Right lung (tissue), 2 donors: ENCODE measurements at regions not wholly inside any gene's neighbourhood (a gene's known extent, or its start where the extent isn't known, plus 50 kb on each side); places are given as distances from the start of the nearest gene placed in this dataset.

Experiments used
- DNase-seq, 2 donors: peaks; one replicate each; pipeline ENCODE4 v3.0.0-alpha.2; 2013

DNA sequence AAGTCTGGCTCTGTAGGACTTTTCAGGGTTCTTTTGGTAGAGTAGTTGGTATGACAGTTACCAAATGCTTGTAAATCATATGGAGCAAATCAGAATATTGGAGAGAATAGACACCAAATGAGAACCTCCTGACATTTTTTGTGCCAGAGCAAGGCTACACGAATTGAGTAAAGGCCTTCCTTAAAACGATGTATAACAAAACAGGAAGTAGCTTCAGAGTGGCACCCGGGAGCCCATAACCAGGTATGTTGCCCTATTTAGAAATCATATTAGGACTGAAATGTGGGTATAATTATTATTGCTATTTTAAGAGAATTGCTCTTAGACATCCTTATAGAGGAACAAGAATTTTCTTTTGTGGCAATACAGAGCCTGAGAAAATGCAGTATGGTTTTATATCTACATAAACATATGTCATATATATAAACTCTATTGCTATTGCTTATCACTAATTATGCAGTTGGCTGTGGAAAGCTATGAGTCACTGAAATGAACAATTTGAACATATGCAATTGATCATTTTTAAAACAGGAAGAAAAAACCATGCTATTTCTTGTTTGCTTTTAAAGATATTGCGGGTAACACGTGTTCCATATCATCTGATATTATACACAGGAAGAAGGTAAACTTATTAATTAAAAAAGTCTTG is 197.4 kb upstream of the MTPN start:
- no peak for DNase-seq

GRCh38 chr7:136173874-136174273 is 196.7 kb upstream of the MTPN start:
- DNase-seq: no peak

GRCh38 chr7:136171233-136171632 is 194.1 kb upstream of the MTPN start:
- no peak for DNase-seq

GRCh38 chr7:136168821-136169220 is 191.7 kb upstream of the MTPN start:
- DNase-seq: no peak

- DNase-seq: no peak
Measured at GRCh38 chr7:136167991-136168390, 190.8 kb upstream of the MTPN start.

DNA sequence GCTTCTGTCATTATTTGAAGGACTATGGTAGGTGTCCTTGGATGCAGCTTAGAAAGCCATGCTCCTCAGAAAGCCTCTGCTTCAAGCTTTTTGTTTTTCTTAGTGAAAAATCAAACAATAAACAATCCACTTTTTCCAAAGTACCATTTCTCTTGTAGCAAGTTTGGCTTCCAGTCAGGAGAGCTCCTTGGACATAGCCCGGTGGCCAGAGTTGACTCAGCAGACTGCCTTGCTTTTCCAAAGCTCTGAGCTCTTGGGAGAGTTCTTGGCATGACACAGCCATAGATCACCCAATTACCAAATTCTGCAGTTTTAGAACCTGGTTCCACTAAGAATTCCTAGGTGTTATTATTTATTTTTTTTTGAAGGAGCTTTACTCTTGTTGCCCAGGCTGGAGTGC is 189.4 kb upstream of the MTPN start:
- DNase-seq: no peak

DNA sequence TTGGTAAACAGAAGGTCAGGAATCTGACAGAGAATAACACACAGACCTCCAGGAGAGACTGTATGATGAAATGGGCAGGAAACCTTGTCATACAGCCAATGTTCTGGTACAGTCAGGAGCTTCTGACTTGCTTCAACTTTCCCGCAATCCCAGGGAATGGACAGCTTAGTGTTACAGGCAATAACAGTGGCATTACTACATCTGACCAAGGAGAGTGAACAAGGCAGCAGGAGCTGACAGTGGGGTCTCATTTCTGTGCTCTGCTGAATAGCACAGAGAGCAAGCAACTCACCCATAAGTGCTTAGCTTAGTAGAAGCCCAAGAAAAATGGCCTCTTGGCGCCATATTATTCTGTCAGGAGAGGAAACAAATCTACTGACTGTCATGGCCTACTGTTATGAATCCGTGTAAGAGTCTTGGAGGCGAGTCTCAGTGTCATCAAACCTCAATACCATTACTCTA is 186.2 kb upstream of the MTPN start:
- DNase-seq: no peak

DNA sequence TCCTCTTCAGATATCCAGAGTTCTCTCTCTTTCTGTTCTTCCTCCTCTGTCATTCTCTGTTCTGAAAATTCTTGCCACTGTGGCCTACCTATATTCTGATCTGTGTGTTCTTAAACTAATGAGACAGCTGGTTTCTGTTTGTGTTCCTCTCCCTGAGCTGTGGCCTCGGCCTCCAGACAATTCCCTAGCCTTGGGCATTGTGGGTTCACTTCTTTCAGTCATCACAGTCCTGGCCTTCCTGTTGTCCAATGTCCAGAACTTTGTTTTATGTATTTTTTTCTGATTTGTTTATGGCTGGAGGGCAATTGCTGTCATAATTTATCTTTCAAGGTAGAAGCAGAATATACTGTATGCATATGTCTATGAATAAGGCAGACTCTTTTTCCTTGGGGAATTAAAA is 173.2 kb upstream of the MTPN start:
- no peak for DNase-seq

DNA sequence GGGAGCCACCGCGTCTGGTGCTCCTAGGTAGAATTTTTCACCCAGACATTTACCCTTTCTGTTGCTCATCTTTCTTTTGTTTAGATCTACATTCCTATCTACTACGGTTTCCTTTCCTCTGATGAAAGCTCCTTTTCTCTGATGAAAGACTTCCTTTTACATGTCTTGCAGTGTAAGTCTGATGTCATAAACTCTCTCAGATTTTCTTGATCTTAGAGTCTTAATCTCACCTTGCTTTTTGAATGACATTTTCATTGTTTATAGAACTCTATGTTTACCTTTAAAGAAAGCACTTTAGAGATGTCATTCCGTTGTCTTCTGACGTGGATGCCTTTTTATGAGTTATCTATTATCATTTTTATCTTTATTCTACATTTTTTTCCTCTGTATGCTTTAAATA is 171.8 kb upstream of the MTPN start:
- DNase-seq: no peak

DNA sequence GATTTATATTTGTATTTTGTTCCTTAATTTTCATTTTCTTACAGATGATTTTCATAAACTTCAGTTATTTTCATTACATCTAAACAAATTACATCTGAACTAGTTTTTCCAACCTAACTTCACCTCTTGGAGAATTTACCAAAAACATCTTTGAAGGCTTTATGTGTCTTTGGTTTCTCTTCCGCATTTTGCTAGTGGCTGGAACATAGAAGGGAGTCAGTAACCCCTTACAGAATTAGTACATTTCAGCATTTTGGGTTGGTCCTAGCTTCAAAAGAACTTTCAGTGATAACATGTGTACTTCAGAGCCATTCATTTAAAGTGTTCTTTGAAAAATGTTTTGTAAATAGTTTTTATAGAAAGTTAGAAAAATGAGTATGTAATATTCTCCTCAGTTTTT is 169.8 kb upstream of the MTPN start:
- DNase-seq: no peak

- DNase-seq: no peak
Measured at GRCh38 chr7:136144182-136144581, 167.0 kb upstream of the MTPN start.

DNA sequence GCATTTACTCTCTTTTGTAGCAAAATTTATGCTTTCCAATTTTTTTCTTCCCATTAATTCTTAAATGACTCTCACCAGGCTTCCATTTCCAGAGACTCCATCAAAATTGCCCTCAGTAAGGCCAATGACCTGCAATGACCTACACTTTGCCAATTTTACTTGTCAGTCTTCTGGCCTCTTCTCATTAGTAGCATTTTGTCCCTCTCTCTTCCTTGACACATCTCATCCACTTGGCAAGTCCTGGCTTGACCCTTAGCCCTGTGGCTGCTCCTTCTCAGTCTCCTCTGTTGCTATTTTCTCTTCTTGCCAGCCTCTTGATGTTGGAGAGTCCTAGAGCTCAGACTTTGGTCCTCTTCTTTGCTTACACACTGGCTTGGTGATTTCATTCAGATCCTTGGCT is 166.1 kb upstream of the MTPN start:
- no peak for DNase-seq

- no peak for DNase-seq
Measured at GRCh38 chr7:136142583-136142982, 165.4 kb upstream of the MTPN start.

- DNase-seq: no peak
Measured at GRCh38 chr7:136140469-136140868, 163.3 kb upstream of the MTPN start.

GRCh38 chr7:136139417-136139816 is 162.3 kb upstream of the MTPN start:
- no peak for DNase-seq

DNA sequence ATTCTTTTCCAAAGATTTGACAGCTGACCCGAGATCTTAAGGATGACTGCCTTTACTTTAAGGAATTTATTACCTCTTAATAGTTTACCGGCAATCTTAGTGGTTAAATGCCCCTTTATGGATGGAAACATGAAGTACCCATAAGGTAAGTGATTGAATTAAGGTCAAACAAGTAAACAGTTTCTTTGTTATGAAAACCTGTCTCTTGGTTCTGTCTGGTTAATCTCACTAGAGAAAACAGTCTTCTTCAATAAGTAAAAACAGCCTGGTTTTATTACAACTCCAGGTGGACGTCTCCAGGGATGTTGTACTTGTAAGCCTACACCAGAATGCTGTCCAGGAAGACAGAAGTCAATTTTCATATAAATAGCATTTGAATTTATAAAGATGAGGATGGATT is 161.8 kb upstream of the MTPN start:
- no peak for DNase-seq

GRCh38 chr7:136136906-136137454 is 159.8 kb upstream of the MTPN start:
- DNase-seq: no peak

GRCh38 chr7:136134503-136134902 is 157.3 kb upstream of the MTPN start:
- DNase-seq: no peak

GRCh38 chr7:136133551-136133950 is 156.4 kb upstream of the MTPN start:
- DNase-seq: no peak

GRCh38 chr7:136131304-136131630 is 154.1 kb upstream of the MTPN start:
- DNase-seq: no peak

DNA sequence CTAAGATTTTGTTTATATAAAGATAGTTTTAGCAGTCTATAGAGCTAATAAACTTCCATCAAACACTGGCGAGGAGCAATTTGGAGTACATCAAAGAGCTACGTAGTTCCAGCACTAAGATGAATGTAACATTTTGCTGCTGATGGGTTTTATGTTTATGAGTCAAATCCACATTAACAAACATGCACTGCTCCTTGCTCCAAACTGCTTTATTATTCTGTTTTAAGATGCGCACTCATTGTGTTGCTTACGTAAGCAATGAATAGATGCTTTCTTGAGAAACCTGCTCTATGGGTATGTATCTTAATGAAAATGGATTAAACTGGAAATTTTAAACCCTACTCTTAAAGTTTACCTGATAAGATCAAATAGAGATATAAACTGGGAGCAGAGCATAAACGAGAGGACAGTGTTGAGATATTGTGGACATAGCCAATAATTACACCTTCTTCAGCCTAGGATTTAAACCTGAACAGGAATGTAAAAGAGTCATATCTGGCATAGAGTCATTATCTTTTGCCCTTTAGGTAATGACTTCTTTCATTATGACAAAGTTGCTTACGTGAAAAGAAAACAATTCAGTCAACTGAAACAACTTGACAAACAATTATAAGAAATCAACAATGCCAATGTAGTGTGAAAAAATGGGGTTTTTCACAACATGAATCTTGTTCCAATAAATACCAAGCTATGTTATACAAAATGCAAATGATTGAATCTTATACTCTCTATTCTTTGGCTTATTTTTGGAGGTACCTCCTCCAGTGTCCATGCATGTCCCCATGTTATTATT is 153.5 kb upstream of the MTPN start:
- no peak for DNase-seq

DNA sequence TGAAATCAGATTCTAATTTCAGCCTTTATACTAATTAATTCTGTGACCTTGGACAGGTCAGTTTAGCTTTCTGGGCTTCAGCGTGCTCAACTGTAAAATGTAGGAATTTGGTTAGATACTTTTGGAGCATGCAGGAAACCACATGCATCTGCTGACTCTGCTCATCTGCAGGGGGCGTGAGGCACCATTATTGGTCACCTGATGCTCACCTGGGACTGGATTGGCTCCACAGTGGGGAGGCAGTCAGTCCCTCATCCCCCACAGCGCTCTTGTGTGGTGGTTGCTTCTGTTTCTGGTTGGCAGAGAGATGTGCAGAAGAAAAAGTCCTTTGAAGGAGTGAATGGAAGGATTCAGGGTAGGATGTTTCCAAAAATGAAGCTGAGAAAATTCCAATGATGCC is 150.9 kb upstream of the MTPN start:
- no peak for DNase-seq

- DNase-seq: no peak
Measured at GRCh38 chr7:136123352-136123751, 146.2 kb upstream of the MTPN start.

- DNase-seq: no peak
Measured at GRCh38 chr7:136122026-136122425, 144.9 kb upstream of the MTPN start.
